ENCODE measurements at regions not wholly inside any gene's neighbourhood (a gene's known extent, or its start where the extent isn't known, plus 50 kb on each side); places are given as distances from the start of the nearest gene placed in this dataset.

DNA sequence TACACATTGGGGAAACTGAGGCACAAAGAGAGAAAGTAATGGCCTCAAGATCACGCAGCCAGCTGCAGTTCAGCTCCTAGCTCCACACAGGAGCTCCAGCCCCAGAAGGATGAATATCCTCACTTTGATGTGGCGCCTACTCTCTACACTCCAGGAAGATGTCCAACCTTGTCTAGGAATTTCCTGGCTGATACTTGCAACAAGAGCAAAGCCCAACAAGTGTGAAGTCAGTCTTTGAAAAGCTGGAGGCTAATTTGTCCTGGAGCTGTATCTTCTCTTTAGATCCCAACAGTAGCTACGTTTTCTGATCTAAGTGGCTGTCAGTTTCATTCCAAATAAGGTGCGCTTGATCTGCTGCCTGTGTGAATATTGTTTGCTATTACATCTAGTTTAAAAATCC is 344.9 kb downstream of the PTPRU start:
- TF ChIP-seq, protein P1, sequence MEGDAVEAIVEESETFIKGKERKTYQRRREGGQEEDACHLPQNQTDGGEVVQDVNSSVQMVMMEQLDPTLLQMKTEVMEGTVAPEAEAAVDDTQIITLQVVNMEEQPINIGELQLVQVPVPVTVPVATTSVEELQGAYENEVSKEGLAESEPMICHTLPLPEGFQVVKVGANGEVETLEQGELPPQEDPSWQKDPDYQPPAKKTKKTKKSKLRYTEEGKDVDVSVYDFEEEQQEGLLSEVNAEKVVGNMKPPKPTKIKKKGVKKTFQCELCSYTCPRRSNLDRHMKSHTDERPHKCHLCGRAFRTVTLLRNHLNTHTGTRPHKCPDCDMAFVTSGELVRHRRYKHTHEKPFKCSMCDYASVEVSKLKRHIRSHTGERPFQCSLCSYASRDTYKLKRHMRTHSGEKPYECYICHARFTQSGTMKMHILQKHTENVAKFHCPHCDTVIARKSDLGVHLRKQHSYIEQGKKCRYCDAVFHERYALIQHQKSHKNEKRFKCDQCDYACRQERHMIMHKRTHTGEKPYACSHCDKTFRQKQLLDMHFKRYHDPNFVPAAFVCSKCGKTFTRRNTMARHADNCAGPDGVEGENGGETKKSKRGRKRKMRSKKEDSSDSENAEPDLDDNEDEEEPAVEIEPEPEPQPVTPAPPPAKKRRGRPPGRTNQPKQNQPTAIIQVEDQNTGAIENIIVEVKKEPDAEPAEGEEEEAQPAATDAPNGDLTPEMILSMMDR (IDR thresholded peaks at IDR 0.05; ENCODE audit: insufficient read depth, missing control alignments), result no peak
- FAIRE-seq (no peak), DNase-seq (ENCODE audit: insufficient read length, low spot score) (no peak)

DNA sequence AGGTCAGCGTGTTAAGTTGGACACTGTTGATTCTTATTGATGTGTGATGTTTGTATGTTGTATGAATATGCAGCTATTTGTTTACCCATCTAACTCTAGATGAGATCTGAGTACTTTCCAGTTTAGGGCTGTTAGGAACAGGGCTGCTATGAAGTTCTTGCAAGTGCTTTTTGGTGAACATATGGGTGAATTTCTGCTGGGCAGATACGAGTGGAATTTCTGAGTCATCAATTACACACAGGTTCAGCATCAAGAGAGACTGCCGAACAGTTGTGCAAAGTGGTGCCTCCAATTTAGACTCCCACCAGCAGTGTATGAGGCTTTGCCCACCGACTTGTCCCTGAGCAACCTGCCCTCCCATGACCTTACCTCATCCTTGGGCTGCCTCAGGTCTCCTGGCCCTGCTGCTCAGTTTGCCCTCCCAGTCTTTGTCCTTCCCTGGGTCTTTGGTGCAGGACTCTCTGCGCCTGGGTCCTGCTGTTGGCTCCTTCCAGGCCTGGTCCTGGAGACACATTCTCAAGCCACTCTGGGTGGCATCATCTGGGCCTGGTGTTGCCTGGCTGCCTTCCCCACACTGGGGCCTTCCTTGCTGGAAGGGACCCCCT is 343.6 kb downstream of the PTPRU start:
- no peak for FAIRE-seq
- no peak for DNase-seq (ENCODE audit: insufficient read length, low spot score)
- TF ChIP-seq, protein P1 (IDR thresholded peaks at IDR 0.05; ENCODE audit: insufficient read depth, missing control alignments), result no peak

DNA sequence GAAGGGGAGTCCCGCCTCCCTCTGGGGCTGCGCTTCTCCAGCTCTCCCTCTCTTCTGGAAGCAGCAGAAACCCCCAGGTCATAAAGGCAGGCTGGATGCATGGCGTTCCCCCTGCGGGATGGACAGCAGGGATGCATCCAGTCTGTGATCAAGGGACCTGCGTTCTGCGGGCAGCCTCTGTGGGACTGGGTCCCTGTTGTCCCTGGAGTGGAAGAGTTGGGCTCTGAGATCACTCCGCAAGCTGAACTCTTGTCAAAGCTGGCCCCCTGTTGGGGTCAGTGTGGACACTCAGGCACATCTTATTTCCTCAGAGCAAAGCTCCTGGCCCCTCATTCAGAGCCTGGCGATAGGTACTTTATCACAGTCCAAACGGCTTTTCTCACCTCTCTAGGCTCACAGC is 341.2 kb downstream of the PTPRU start:
- DNase-seq (ENCODE audit: insufficient read length, low spot score) (no peak), FAIRE-seq (no peak)
- TF ChIP-seq, protein P1 (IDR thresholded peaks at IDR 0.05; ENCODE audit: insufficient read depth, missing control alignments), result no peak

GRCh38 chr1:29576510-29576909 is 340.2 kb downstream of the PTPRU start:
- DNase-seq (ENCODE audit: insufficient read length, low spot score) (no peak), FAIRE-seq (no peak)
- TF ChIP-seq, protein P1 (IDR thresholded peaks at IDR 0.05; ENCODE audit: insufficient read depth, missing control alignments), result no peak

GRCh38 chr1:29575826-29576225 is 339.5 kb downstream of the PTPRU start:
- FAIRE-seq, result no peak
- DNase-seq (ENCODE audit: insufficient read length, low spot score), result no peak
- TF ChIP-seq, protein P1 (IDR thresholded peaks at IDR 0.05; ENCODE audit: insufficient read depth, missing control alignments), result no peak

GRCh38 chr1:29575277-29575676 is 339.0 kb downstream of the PTPRU start:
- no peak for FAIRE-seq
- no peak for DNase-seq (ENCODE audit: insufficient read length, low spot score)
- TF ChIP-seq, protein P1 (IDR thresholded peaks at IDR 0.05; ENCODE audit: insufficient read depth, missing control alignments), result no peak

DNA sequence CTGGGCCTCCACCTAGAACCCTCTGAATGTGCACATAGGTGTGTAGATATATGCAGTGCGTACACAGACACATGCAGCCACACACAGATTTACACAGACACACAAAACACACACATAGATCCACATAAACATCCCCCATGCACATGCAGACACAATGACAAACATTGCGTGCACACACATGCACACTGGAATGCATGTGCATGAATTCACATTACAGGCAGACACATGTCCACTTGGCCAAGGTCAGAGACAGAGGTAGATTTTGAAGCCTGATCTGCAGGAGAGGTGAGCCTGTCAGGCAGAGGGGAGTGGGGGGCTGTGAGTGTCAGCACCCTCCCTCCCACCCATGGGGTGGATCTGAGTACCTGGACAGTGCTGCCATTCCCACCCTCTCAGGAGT is 338.5 kb downstream of the PTPRU start:
- DNase-seq (ENCODE audit: insufficient read length, low spot score) (no peak), FAIRE-seq (no peak)
- TF ChIP-seq, protein P1 (IDR thresholded peaks at IDR 0.05; ENCODE audit: insufficient read depth, missing control alignments), result no peak

Data from D721Med (cell line).